HTR-8/SVneo (cell line): ENCODE measurements at regions not wholly inside any gene's neighbourhood (a gene's known extent, or its start where the extent isn't known, plus 50 kb on each side); places are given as distances from the start of the nearest gene placed in this dataset.

Experiments used
- DNase-seq: peaks from one replicate; pipeline ENCODE4 v3.0.0; 2011; ENCODE audit warnings: low spot score, mixed read lengths; ENCODE audit not compliant: insufficient read length
- FAIRE-seq: peaks from 2 replicates; lab custom pipeline; 2011; peaks lifted over from hg19 to GRCh38; lab: Jason Lieb, UNC

- FAIRE-seq (no peak), DNase-seq (no peak)
Observed at GRCh38 chr5:152337484-152337883, 67.6 kb downstream of the NMUR2 start.

GRCh38 chr5:152335461-152335860 lies 69.6 kb downstream of the NMUR2 start:
- FAIRE-seq (no peak), DNase-seq (no peak)

GRCh38 chr5:152332716-152333460 lies 72.2 kb downstream of the NMUR2 start:
- DNase-seq (no peak), FAIRE-seq (no peak)

- no peak for FAIRE-seq
- no peak for DNase-seq
Observed at GRCh38 chr5:152331718-152332117, 73.4 kb downstream of the NMUR2 start.

GRCh38 chr5:152331006-152331405 lies 74.1 kb downstream of the NMUR2 start:
- DNase-seq (no peak), FAIRE-seq (no peak)

GRCh38 chr5:152329761-152330283 lies 75.3 kb downstream of the NMUR2 start:
- FAIRE-seq (no peak), DNase-seq (no peak)

GRCh38 chr5:152329207-152329606 lies 75.9 kb downstream of the NMUR2 start:
- FAIRE-seq (no peak), DNase-seq (no peak)

GRCh38 chr5:152315942-152316341 lies 89.1 kb downstream of the NMUR2 start:
- FAIRE-seq (no peak), DNase-seq (no peak)

GRCh38 chr5:152314196-152314829 lies 90.8 kb downstream of the NMUR2 start:
- FAIRE-seq (no peak), DNase-seq (no peak)

GRCh38 chr5:152309926-152310450 lies 95.1 kb downstream of the NMUR2 start:
- FAIRE-seq (no peak), DNase-seq (no peak)

GRCh38 chr5:152306386-152306785 lies 98.7 kb downstream of the NMUR2 start:
- FAIRE-seq (no peak), DNase-seq (no peak)

GRCh38 chr5:152305525-152305924 lies 99.6 kb downstream of the NMUR2 start:
- FAIRE-seq (no peak), DNase-seq (no peak)

GRCh38 chr5:152303841-152304240 lies 101.2 kb downstream of the NMUR2 start:
- no peak for FAIRE-seq
- no peak for DNase-seq

- FAIRE-seq (no peak), DNase-seq (no peak)
Observed at GRCh38 chr5:152297866-152298265, 107.2 kb downstream of the NMUR2 start.

GRCh38 chr5:152293189-152293588 lies 111.9 kb downstream of the NMUR2 start:
- DNase-seq (no peak), FAIRE-seq (no peak)

- FAIRE-seq: no peak
- DNase-seq: no peak
Observed at GRCh38 chr5:152290181-152290580, 114.9 kb downstream of the NMUR2 start.

- DNase-seq (no peak), FAIRE-seq (no peak)
Observed at GRCh38 chr5:152288917-152289595, 116.0 kb downstream of the NMUR2 start.

GRCh38 chr5:152288499-152288898 lies 116.6 kb downstream of the NMUR2 start:
- FAIRE-seq: no peak
- no peak for DNase-seq

- DNase-seq (no peak), FAIRE-seq (no peak)
Observed at GRCh38 chr5:152285764-152286163, 119.3 kb downstream of the NMUR2 start.

GRCh38 chr5:152282331-152282730 lies 122.7 kb downstream of the NMUR2 start:
- FAIRE-seq (no peak), DNase-seq (no peak)

GRCh38 chr5:152277936-152278335 lies 127.1 kb downstream of the NMUR2 start:
- FAIRE-seq (no peak), DNase-seq (no peak)
